HFFc6 (cell line): ENCODE measurements at regions not wholly inside any gene's neighbourhood (a gene's known extent, or its start where the extent isn't known, plus 50 kb on each side); places are given as distances from the start of the nearest gene placed in this dataset.

Experiments
- DNase-seq: peaks from one replicate; pipeline ENCODE4 v3.0.0-alpha.2; 2018
- H3K27ac Mint-ChIP-seq: 2 replicates; pipeline ENCODE4 v1.8.0; 2020; ENCODE audit warnings: mild to moderate bottlenecking, mixed read lengths
- H3K27me3 Mint-ChIP-seq: 2 replicates; pipeline ENCODE4 v1.8.0; 2021; ENCODE audit warnings: mild to moderate bottlenecking, moderate library complexity, mixed read lengths; ENCODE audit not compliant: insufficient read depth
- H3K36me3 Mint-ChIP-seq: 2 replicates; pipeline ENCODE4 v1.8.0; 2021; ENCODE audit warnings: low read depth, mixed read lengths
- H3K4me1 Mint-ChIP-seq: 2 replicates; pipeline ENCODE4 v1.8.0; 2020; ENCODE audit warnings: low read depth, mixed read lengths
- H3K4me3 Mint-ChIP-seq: 2 replicates; pipeline ENCODE4 v1.8.0; 2020; ENCODE audit warnings: mild to moderate bottlenecking, moderate library complexity, mixed read lengths
- H3K9me3 Mint-ChIP-seq: 2 replicates; pipeline ENCODE4 v1.8.0; 2020; ENCODE audit warnings: mild to moderate bottlenecking, mixed read lengths
- TF ChIP-seq, protein P1 (sequence below): fragments of 200-600 bp; sonication (generic); IDR thresholded peaks from 2 replicates; pipeline ENCODE4 v1.5.0; 2021; ENCODE audit warnings: antibody characterized with exemption, mild to moderate bottlenecking

DNA sequence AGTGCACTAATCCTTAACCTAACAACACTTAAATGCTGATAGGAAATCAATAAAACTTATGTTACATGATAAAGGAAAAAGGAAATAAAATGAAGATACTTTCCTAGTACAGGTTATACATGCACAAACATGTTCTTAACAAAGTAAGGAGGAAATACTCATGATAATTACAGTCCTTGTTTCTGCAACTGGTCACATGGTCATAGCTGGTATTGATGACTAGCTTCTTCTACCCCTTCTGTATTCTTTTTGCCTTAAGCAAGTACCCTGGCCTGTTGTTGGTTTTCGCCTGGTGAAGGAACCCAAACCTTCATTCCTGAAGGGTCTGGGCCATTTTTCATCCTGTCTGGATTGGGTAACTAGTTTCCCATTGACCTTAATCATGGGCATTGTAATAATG lies 93.7 kb upstream of the FBN2 start:
- H3K4me3 Mint-ChIP-seq = no peak overlapping the region
- H3K36me3 Mint-ChIP-seq = peaks cover 12% of the 10 kb centered on the region; the same call in 1 of the 2 replicates
- TF ChIP-seq, protein P1, sequence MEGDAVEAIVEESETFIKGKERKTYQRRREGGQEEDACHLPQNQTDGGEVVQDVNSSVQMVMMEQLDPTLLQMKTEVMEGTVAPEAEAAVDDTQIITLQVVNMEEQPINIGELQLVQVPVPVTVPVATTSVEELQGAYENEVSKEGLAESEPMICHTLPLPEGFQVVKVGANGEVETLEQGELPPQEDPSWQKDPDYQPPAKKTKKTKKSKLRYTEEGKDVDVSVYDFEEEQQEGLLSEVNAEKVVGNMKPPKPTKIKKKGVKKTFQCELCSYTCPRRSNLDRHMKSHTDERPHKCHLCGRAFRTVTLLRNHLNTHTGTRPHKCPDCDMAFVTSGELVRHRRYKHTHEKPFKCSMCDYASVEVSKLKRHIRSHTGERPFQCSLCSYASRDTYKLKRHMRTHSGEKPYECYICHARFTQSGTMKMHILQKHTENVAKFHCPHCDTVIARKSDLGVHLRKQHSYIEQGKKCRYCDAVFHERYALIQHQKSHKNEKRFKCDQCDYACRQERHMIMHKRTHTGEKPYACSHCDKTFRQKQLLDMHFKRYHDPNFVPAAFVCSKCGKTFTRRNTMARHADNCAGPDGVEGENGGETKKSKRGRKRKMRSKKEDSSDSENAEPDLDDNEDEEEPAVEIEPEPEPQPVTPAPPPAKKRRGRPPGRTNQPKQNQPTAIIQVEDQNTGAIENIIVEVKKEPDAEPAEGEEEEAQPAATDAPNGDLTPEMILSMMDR = no peak
- DNase-seq = no peak
- H3K27me3 Mint-ChIP-seq = no peaks in the 10 kb centered on the region; the same call in 1 of the 2 replicates
- peaks cover 68% of the 10 kb centered on the region for H3K4me1 Mint-ChIP-seq
- H3K9me3 Mint-ChIP-seq = peaks cover 9% of the 10 kb centered on the region; the same call in 1 of the 2 replicates
- 0 out of 2 replicates have a peak overlapping the region, but pooled peaks have one; percentile 20 for H3K27ac Mint-ChIP-seq

DNA sequence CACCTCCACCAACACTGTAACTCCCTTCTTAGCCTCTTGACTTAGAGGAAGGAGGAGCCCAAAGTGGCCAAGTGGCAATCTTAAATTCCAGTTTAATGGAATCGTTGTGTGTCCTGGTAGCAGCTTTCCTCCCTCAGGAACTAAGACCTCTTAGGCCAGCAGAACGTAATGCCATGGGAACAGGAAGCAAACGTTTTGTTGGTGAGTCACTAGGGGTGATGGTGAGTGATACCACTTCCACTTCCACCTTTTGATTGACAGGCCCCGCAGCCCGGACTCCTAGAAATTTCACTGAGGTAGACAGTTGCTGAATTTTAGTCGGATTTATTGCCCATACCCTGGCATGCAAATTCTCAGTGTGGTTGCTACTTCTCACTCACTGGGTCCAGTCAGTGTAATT lies 94.2 kb upstream of the FBN2 start:
- TF ChIP-seq, protein P1 = no peak
- Mint-ChIP-seq H3K36me3 (peaks cover 12% of the 10 kb centered on the region; the same call in 1 of the 2 replicates), H3K27me3 (no peaks in the 10 kb centered on the region; the same call in 1 of the 2 replicates), H3K27ac (0 out of 2 replicates have a peak overlapping the region, but pooled peaks have one; percentile 20), H3K9me3 (peaks cover 9% of the 10 kb centered on the region; the same call in 1 of the 2 replicates), H3K4me1 (peaks cover 73% of the 10 kb centered on the region), H3K4me3 (no peak overlapping the region)
- DNase-seq = no peak

DNA sequence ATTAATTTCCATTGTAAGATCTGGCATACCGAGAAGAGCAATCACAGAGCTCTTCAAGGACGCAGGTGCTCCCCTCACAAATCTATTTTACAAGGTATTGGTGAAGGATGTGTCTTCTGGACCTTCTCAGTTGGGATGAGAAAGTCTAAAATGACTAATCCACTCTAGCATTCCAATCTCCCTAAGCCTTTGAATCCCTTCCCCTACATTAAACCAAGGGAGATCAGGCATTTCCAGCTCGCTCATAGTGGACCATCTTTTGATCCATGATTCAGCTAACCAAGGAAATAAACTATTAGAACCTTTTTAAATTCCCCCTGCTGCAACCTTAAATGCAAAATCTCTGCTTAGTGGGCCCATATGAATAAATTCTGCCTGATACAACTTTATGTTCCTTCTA lies 95.9 kb upstream of the FBN2 start:
- Mint-ChIP-seq H3K36me3 (peaks cover 12% of the 10 kb centered on the region; the same call in 1 of the 2 replicates), H3K9me3 (peaks cover 9% of the 10 kb centered on the region; the same call in 1 of the 2 replicates), H3K4me1 (peaks cover 79% of the 10 kb centered on the region), H3K27ac (no peak overlapping the region), H3K27me3 (no peaks in the 10 kb centered on the region; the same call in 1 of the 2 replicates), H3K4me3 (no peak overlapping the region)
- TF ChIP-seq, protein P1 = no peak
- DNase-seq = no peak

DNA sequence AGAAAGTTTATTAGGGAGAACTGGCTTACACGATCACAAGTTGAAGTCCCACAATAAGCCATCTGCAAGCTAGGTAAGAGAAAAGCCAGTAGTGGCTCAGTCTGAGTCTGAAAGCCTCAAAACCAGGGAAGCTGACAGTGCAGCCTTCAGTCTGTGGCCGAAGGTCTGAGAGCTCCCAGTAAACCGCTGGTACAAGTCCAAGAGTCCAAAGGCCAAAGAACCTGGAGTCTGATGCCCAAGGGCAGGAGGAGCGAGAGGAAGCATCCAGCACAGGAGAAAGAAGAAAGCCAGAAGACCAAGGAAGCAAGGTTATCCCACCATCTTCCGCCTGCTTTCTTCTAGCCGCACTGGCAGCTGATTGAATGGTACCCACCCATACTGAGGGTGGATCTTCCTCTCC lies 97.3 kb upstream of the FBN2 start:
- peaks cover 9% of the 10 kb centered on the region; the same call in 1 of the 2 replicates for H3K9me3 Mint-ChIP-seq
- H3K27me3 Mint-ChIP-seq = no peaks in the 10 kb centered on the region; the same call in 1 of the 2 replicates
- TF ChIP-seq, protein P1 = no peak
- no peak overlapping the region for H3K4me3 Mint-ChIP-seq
- peaks cover 12% of the 10 kb centered on the region; the same call in 1 of the 2 replicates for H3K36me3 Mint-ChIP-seq
- no peak for DNase-seq
- peaks cover 64% of the 10 kb centered on the region for H3K4me1 Mint-ChIP-seq
- H3K27ac Mint-ChIP-seq = no peak overlapping the region

DNA sequence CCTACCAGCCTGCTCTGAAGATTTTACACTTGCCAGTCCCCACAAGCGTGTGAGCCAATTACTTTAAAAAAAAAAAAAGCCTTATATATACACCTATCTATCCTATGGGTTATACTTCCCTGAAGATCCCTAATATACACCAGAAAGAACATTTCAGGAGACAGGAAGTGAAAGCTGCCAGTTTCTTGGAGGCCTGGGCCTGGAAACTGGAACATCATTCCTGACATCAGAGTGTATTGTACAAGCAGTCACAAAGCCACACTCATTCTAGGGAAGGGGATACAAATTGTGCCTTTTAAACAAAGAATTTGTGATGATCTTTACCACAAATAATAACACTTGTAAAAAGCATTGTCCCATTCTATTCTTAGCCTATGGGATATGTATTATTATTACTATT lies 98.3 kb upstream of the FBN2 start:
- Mint-ChIP-seq H3K9me3 (peaks cover 9% of the 10 kb centered on the region; the same call in 1 of the 2 replicates), H3K27ac (peak overlapping the region; percentile 80), H3K4me1 (peaks cover 59% of the 10 kb centered on the region), H3K27me3 (no peaks in the 10 kb centered on the region; the same call in 1 of the 2 replicates), H3K4me3 (no peak overlapping the region), H3K36me3 (peaks cover 12% of the 10 kb centered on the region; the same call in 1 of the 2 replicates)
- DNase-seq = no peak
- TF ChIP-seq, protein P1 = no peak
